GM19372 (cell line): ENCODE measurements at regions not wholly inside any gene's neighbourhood (a gene's known extent, or its start where the extent isn't known, plus 50 kb on each side); places are given as distances from the start of the nearest gene placed in this dataset.

Experiments used
- ATAC-seq: cut with Tn5 transposase; IDR thresholded peaks from one replicate; pipeline ENCODE4 v1.9.1; 2021; ENCODE audit warnings: mild to moderate bottlenecking, low read depth, moderate library complexity; ENCODE audit not compliant: unreplicated experiment

DNA sequence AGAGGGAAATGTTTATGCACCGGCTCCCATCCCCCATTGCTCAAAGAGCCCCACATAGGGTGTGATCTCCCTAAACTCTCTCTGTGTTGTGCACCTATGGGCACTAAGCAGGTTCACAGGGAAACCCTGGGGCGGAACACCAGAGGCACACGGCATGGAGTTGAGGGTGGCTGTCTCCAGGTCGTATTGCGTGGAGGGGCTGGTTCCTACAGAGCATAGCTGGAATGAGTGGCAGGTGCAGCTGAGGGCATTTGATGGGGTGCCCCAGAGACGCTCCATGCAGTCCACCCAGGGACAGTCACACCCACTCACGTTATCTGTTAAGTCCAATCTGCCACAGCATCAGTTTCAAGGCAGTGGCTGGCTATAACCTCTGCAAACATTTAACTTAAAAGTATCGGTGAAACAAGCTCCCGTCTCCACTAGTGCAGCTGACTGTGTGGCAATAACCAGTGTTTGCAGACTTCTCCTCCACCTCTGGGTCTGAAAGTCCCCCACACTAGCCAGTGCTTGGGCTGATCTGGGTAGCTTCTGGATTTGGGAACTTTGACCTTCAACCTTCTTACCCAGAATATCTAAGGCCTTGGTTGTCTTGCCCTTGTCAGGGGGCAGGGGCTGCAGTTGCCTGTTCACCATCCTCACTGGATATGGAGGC lies 249.2 kb upstream of the ZNF32 start:
- no peak for ATAC-seq

- no peak for ATAC-seq
These were observed 243.5 kb upstream of the ZNF32 start for GRCh38 chr10:43892062-43892770.

GRCh38 chr10:43891241-43891640 lies 242.6 kb upstream of the ZNF32 start:
- ATAC-seq, result no peak

- no peak for ATAC-seq
These were observed 241.4 kb upstream of the ZNF32 start for GRCh38 chr10:43890124-43890523.

DNA sequence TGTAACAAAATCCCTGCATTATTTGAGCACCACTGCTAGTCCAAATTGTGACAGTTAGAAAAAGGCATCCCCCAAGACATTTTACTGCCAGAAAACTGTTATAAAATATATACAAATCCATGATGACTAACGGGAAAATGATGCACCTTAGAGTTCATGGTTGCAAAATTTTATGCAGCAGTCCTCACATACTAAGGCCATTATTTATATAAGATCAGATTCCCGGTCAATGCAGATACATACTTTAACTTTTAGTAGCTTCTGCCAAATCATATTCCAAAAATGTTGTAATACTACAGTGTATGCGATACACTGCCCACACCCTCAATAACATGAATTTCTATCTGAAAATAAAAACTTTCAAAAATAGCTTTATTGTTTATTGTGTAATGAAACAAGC lies 239.9 kb upstream of the ZNF32 start:
- ATAC-seq, result no peak

GRCh38 chr10:43885842-43886241 lies 237.2 kb upstream of the ZNF32 start:
- no peak for ATAC-seq

DNA sequence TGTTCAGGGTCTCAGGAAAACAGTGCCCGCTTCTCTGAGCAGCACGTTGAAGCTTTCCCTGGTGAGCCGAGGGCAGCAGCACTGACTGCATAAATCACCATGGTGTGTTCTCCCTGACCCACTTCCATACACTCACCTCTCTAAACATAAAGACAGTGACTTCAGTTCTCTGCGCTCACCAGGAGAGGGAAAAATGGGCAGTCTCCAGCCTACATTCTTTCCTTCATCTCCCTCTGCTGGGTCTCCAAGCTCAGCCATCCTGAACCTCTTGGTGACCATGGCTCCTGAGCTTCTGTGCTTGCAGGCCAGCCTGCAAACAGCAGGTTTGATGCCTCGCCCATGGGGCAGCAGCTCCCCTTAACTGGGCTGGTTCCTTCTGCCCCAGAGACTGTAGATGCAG lies 236.6 kb upstream of the ZNF32 start:
- ATAC-seq, result no peak

DNA sequence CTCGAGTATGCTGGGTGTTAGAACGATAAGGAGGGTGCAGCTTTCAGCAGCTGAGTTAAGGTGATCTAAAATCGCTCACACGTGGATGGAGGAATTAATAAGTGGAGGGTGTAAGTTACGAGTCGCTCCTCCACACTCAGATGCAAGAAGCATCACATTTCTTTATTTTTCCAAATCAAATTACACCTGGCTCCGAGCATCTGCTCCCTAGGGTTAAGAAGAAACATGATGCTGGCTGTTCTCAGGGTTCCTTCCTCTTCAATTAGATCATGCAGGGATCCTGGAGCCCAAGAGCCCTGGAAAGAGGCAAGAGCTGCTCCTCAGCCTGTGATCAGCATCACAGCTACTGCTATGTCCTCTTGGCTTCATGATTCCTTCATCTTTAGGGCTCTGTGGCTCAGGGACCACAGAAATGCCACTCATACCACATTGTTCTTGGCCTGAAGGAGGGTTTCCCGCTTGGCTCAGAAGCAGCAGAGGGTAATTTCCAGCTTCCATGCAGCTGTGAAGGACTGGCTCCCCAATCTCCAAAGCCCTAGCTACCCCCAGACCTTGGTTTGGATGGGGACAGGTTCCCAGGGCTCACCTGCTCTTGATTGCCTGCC lies 235.9 kb upstream of the ZNF32 start:
- no peak for ATAC-seq

DNA sequence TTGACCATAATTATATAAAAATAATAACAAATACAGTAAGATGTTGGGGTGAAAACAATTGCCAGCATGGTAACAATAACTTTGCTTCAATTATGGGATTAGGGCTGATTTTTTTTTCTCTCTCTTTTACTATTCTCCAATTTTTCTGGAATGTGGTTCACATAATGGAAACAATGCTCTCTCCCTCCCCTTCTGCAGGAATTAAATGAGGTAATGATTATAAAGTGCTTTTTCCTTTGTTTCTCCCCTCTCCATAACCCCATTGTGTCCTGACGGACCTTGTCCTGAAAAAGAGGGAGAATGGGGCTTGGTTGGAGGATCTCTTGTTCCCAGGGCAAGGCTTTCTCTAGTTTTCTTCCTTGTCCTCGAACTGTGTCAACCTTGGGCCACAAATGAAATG lies 234.0 kb upstream of the ZNF32 start:
- ATAC-seq, result no peak

- ATAC-seq, result no peak
These were observed 233.0 kb upstream of the ZNF32 start for GRCh38 chr10:43881657-43882056.

GRCh38 chr10:43880160-43880559 lies 231.5 kb upstream of the ZNF32 start:
- ATAC-seq, result no peak

- no peak for ATAC-seq
These were observed 231.1 kb upstream of the ZNF32 start for GRCh38 chr10:43879742-43880141.

DNA sequence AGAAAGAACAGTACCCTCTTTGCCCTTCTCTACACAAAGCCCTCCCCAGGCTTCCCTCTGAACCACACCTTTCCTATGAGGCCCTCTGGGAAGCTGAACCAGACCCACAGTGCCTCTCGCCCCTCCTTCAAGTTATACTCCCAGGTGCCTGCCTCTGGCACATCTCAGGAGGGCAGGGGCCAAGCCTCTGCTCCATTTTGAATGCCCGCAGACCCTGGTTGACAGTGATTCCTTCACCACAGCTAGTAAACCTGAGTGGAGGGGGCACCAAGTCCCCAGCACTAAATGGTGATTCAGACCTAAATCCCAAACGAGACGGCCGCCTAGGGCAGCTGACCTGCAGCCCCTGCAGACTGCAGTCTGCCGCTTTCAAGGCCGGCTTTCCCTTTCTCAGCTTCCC lies 230.5 kb upstream of the ZNF32 start:
- no peak for ATAC-seq

GRCh38 chr10:43878386-43878785 lies 229.7 kb upstream of the ZNF32 start:
- ATAC-seq, result no peak

DNA sequence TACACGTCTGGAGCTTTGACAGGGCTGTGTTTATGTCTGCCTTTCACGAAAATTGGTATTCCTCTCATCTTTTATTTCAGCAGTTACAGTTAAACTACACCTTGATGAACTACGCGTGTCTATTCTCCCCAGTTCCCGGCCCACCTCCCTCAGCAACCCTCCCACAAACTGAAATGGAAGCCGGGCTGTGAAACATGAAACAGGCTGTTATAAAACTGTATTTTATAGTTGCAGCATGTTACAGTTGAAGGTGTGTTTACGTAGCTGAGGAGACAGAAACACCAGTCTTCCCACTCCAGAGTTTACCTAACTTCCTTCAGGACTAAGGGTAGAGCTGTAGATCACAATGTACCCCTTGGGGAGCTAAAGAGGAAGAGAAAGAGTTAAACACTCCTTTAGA lies 228.3 kb upstream of the ZNF32 start:
- no peak for ATAC-seq

DNA sequence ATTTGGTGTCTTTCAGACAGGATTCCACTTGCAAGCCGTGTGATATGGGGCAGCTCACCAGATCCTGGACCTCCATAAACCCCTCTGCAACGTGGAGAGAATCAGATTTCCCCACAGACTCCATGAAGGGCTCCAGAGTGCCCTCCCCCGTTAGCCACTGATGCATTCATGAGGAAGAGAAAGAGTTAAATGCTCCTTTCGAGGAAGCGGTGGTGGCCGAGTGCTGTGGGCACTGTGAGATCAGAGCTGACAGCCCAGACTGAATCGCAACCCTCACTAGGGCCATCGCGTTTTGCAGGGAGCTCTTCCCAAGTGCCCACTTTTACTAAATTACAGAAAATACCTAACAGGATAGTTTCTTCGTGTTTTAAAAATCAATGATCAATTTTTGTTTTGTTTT lies 226.3 kb upstream of the ZNF32 start:
- no peak for ATAC-seq

DNA sequence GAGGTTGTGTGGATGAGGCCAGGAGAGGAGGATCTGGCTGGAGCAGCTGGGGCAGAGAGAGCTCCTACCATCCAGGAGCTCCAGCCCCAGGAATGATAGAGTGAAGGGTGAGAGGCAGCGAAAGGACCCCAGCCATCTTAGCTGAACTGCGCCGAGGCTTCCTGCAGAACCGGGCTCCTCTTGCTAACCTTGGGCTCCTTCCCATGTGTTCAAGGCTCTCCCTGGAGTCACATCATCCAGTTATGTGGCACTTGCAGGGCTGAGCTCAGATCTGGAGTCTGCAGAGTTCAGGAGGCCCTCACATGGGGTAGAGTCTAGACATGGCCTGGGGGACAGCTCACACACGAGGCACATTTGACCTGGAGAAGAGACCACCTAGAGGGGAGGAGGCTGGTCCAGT lies 225.0 kb upstream of the ZNF32 start:
- no peak for ATAC-seq

DNA sequence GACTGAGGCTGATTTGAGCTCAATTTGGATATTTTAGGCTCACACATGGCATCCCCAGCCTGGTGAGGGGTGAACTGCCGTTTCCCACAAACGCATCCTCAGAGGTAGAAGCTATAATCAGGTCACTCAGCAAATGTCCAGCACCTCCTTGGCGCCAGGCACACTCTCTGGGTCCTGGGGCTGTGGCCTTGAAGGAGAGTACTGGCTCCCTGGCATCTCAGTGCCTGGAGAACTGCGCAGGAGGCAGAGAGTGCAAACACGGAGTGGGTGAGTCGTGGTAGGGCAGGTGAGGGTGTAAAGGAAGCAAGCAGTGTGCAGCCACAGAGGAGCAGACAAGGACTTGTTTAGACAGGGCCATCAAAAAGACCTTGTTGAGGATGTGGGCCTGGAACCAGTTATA lies 224.0 kb upstream of the ZNF32 start:
- ATAC-seq, result no peak

- ATAC-seq, result no peak
These were observed 222.9 kb upstream of the ZNF32 start for GRCh38 chr10:43871545-43871944.

DNA sequence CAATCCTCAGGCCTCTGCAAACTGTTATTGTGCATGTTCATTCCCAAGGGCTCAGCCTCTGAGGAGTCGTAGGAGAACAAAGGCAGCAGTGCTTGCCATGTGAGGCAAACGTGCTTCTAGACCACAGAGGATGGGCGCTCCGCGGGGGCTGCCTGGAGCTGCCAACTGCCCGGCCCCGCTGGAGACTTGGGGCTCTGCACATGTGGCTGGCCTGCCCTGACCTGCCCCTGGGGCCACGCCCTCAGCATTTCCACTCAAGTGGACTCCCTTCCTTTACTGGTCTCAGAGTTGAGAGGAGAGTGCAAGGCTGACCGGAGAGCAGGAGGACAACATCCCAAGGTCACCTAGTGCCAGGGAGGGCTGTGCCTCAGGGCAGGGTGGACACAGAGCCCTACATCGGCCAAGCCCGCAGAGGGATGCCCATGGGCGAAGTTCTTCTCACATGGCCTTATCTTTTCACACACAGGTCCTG lies 222.3 kb upstream of the ZNF32 start:
- no peak for ATAC-seq

DNA sequence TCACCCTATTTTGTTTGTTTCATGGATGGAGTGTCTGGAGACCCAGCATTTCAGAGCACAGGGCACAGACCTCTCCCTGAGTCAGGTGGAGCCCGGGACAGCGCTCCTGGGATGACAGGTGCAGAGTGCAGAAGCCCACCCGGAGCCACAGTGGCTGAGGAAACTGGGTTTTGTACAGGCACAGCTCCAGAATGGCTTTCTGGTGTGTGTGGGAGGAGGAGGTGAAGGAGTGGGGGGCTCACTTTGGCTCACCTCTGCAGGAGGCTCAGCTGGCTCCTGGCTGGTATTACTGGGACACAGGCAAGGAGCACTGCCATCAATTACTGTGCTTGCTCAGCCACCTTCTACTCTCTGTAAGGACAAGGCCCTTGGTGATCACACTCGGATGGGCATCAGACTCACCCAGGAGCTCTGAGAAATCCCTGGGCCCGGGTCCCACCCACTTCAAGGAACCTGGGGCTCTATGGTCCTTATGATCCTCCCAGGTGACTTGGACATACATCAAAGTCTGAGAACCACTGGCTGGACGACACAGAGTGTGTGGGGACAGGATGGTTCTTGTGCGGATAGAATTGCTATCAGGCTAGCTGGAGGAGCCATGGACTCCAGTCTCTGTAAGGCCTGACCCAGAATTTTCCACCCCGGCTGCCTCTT lies 221.1 kb upstream of the ZNF32 start:
- ATAC-seq, result no peak
